Testis (tissue), 2 donors: ENCODE measurements at regions not wholly inside any gene's neighbourhood (a gene's known extent, or its start where the extent isn't known, plus 50 kb on each side); places are given as distances from the start of the nearest gene placed in this dataset.

Experiments
- CTCF ChIP-seq, 3 experiments: fragments of 450-650 bp in 2 of 3; fragments of 200-600 bp in 1 of 3; sonication (generic) in 1 of 3; IDR thresholded peaks; one replicate each; pipeline ENCODE4 v1.5.1; 2016 to 2019; ENCODE audit warnings: antibody characterized with exemption in 3 of 3, mild to moderate bottlenecking in 2 of 3, moderate library complexity in 1 of 3
- POLR2A ChIP-seq: fragments of 450-650 bp; IDR thresholded peaks from one replicate; pipeline ENCODE4 v1.6.1; 2017; ENCODE audit warnings: antibody characterized with exemption, mild to moderate bottlenecking, moderate library complexity

- no peak for TF ChIP-seq POLR2A
- TF ChIP-seq CTCF (IDR thresholded peaks at IDR 0.05): no peak
These were observed 866.3 kb downstream of the CCSER2 start for GRCh38 chr10:85194706-85195105.
